Astrocyte (in vitro differentiated cells and primary cell): ENCODE measurements at regions not wholly inside any gene's neighbourhood (a gene's known extent, or its start where the extent isn't known, plus 50 kb on each side); places are given as distances from the start of the nearest gene placed in this dataset.
"Not testable (repeated sequence)": the region's sequence is repeated elsewhere in the genome, so short reads cannot be mapped to it uniquely, and the experiment has no call there.

Experiments used
- DNase-seq: peaks from one replicate; pipeline ENCODE4 v3.0.0-alpha.2; 2010; ENCODE audit warnings: low read depth
- FAIRE-seq: peaks from 2 replicates; lab custom pipeline; 2011; peaks lifted over from hg19 to GRCh38; lab: Jason Lieb, UNC
- H2AFZ ChIP-seq: 2 replicates; pipeline ENCODE4 v1.6.0; 2012; ENCODE audit warnings: low read depth, low read length, inconsistent platforms
- H3K27ac ChIP-seq: 2 replicates; pipeline ENCODE4 v1.5.1; 2011; ENCODE audit warnings: low read depth, low read length, inconsistent platforms
- H3K27me3 ChIP-seq: 2 replicates; pipeline ENCODE4 v1.6.0; 2011; ENCODE audit warnings: low read length, inconsistent platforms; ENCODE audit not compliant: insufficient read depth
- H3K36me3 ChIP-seq: 2 replicates; pipeline ENCODE4 v1.5.1; 2011; ENCODE audit warnings: low read length, inconsistent platforms; ENCODE audit not compliant: insufficient read depth
- H3K4me1 ChIP-seq: 2 replicates; pipeline ENCODE4 v1.5.1; 2011; ENCODE audit warnings: low read length, inconsistent platforms; ENCODE audit not compliant: insufficient read depth
- H3K4me2 ChIP-seq: 2 replicates; pipeline ENCODE4 v1.6.0; 2012; ENCODE audit warnings: low read length, inconsistent platforms
- H3K4me3 ChIP-seq: 2 replicates; pipeline ENCODE4 v1.5.1; 2011; ENCODE audit warnings: low read depth, mild to moderate bottlenecking, low read length, inconsistent platforms; ENCODE audit not compliant: insufficient read depth
- H3K79me2 ChIP-seq: 2 replicates; pipeline ENCODE4 v1.6.0; 2012; ENCODE audit warnings: mild to moderate bottlenecking, low read length, inconsistent platforms; ENCODE audit not compliant: insufficient read depth
- H3K9ac ChIP-seq: 2 replicates; pipeline ENCODE4 v1.6.0; 2012; ENCODE audit warnings: mild to moderate bottlenecking, low read length, inconsistent platforms
- H3K9me3 ChIP-seq: 2 replicates; pipeline ENCODE4 v1.5.1; 2012; ENCODE audit warnings: low read depth, mild to moderate bottlenecking, low read length, inconsistent platforms; ENCODE audit not compliant: insufficient read depth
- H4K20me1 ChIP-seq: 2 replicates; pipeline ENCODE4 v1.6.0; 2012; ENCODE audit warnings: low read length, inconsistent platforms; ENCODE audit not compliant: insufficient read depth
- H3K27ac Mint-ChIP-seq: one replicate; pipeline ENCODE4 v1.8.0; 2021; ENCODE audit warnings: mild to moderate bottlenecking, mixed read lengths; ENCODE audit not compliant: unreplicated experiment
- H3K27me3 Mint-ChIP-seq: one replicate; pipeline ENCODE4 v1.8.0; 2021; ENCODE audit warnings: low read depth, mixed read lengths; ENCODE audit not compliant: unreplicated experiment
- H3K36me3 Mint-ChIP-seq: one replicate; pipeline ENCODE4 v1.8.0; 2021; ENCODE audit warnings: low read depth, mixed read lengths; ENCODE audit not compliant: unreplicated experiment
- H3K4me1 Mint-ChIP-seq: one replicate; pipeline ENCODE4 v1.8.0; 2021; ENCODE audit warnings: low read depth, mixed read lengths; ENCODE audit not compliant: unreplicated experiment
- H3K4me3 Mint-ChIP-seq: one replicate; pipeline ENCODE4 v1.8.0; 2021; ENCODE audit warnings: mild to moderate bottlenecking, moderate library complexity, mixed read lengths; ENCODE audit not compliant: unreplicated experiment
- H3K9me3 Mint-ChIP-seq: one replicate; pipeline ENCODE4 v1.8.0; 2021; ENCODE audit warnings: mild to moderate bottlenecking, mixed read lengths; ENCODE audit not compliant: unreplicated experiment
- EZH2 ChIP-seq: IDR thresholded peaks from 2 replicates; pipeline ENCODE4 v1.6.1; 2012; ENCODE audit warnings: mild to moderate bottlenecking, low read length, inconsistent platforms; ENCODE audit not compliant: insufficient read depth
- TF ChIP-seq, protein P1 (sequence below): IDR thresholded peaks from 2 replicates; pipeline ENCODE4 v1.5.1; 2011; ENCODE audit warnings: low read depth, mild to moderate bottlenecking, inconsistent platforms, low read length, moderate library complexity; ENCODE audit not compliant: insufficient read depth

DNA sequence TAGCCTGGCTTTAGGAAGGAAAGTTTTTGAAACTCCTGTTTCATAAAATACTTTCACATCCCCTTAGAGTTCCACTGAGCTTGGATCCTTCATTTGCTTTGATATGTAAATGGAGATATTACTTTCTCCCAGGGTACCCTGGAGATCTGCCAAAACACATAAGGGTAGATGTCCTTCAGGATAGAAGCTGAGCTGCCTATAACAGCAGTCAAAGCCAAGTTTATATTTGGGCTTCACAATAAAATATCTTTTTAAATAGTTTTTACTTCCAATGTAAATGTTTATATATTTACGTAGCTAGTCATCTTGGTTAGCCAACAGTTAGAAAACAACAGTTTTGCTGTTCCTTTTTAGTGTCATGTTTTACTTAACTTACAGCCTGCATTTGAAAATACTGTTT, 742.3 kb upstream of the POU3F4 start:
- Histone ChIP-seq H3K36me3 (no peaks in the 10 kb centered on the region), H4K20me1 (no peaks in the 10 kb centered on the region), H3K9ac (no peak overlapping the region), H3K27me3 (no peaks in the 10 kb centered on the region), H3K4me1 (no peaks in the 10 kb centered on the region), H3K4me3 (no peak overlapping the region), H3K79me2 (no peaks in the 10 kb centered on the region), H2AFZ (no peak overlapping the region), H3K9me3 (no peaks in the 10 kb centered on the region), H3K4me2 (no peak overlapping the region), H3K27ac (no peak overlapping the region)
- H3K27me3 Mint-ChIP-seq: no peaks in the 10 kb centered on the region
- FAIRE-seq (peak; percentile 23), DNase-seq (no peak)
- H3K4me3 Mint-ChIP-seq: no peak overlapping the region
- H3K36me3 Mint-ChIP-seq: no peaks in the 10 kb centered on the region
- no peak overlapping the region for H3K27ac Mint-ChIP-seq
- no peaks in the 10 kb centered on the region for H3K4me1 Mint-ChIP-seq
- TF ChIP-seq EZH2: no peak
- TF ChIP-seq, protein P1, sequence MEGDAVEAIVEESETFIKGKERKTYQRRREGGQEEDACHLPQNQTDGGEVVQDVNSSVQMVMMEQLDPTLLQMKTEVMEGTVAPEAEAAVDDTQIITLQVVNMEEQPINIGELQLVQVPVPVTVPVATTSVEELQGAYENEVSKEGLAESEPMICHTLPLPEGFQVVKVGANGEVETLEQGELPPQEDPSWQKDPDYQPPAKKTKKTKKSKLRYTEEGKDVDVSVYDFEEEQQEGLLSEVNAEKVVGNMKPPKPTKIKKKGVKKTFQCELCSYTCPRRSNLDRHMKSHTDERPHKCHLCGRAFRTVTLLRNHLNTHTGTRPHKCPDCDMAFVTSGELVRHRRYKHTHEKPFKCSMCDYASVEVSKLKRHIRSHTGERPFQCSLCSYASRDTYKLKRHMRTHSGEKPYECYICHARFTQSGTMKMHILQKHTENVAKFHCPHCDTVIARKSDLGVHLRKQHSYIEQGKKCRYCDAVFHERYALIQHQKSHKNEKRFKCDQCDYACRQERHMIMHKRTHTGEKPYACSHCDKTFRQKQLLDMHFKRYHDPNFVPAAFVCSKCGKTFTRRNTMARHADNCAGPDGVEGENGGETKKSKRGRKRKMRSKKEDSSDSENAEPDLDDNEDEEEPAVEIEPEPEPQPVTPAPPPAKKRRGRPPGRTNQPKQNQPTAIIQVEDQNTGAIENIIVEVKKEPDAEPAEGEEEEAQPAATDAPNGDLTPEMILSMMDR: no peak
- peaks cover 6% of the 10 kb centered on the region for H3K9me3 Mint-ChIP-seq

DNA sequence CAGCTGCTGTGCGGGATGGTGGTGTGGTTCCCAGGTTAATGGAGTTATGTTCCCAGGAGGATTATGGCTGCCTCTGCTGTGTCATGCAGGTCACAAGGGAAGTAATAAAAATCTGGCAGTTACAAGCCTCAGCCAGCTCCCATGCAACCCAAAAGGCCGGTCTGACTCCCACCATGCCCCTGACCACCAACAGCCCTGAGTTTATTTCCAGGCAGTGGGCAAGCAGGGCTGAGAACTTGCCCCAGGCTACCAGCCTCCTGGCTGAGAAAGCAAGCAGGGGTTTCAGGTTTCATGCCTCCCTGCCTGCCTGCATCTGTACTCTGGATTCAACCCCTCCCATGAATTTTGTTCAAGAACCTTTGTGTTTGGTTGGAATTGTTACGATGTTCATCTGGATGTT, 732.7 kb upstream of the POU3F4 start:
- Histone ChIP-seq H3K4me1 (no peaks in the 10 kb centered on the region), H3K9me3 (no peaks in the 10 kb centered on the region), H2AFZ (no peak overlapping the region), H3K27me3 (no peaks in the 10 kb centered on the region), H4K20me1 (no peaks in the 10 kb centered on the region), H3K4me3 (no peak overlapping the region), H3K36me3 (no peaks in the 10 kb centered on the region), H3K79me2 (no peaks in the 10 kb centered on the region), H3K4me2 (no peak overlapping the region), H3K9ac (no peak overlapping the region), H3K27ac (no peak overlapping the region)
- no peak for FAIRE-seq
- Mint-ChIP-seq H3K27ac (no peak overlapping the region), H3K9me3 (peaks cover 7% of the 10 kb centered on the region), H3K4me1 (no peaks in the 10 kb centered on the region), H3K4me3 (no peak overlapping the region), H3K36me3 (no peaks in the 10 kb centered on the region), H3K27me3 (no peaks in the 10 kb centered on the region)
- TF ChIP-seq EZH2: no peak
- TF ChIP-seq, protein P1: no peak
- no peak for DNase-seq

DNA sequence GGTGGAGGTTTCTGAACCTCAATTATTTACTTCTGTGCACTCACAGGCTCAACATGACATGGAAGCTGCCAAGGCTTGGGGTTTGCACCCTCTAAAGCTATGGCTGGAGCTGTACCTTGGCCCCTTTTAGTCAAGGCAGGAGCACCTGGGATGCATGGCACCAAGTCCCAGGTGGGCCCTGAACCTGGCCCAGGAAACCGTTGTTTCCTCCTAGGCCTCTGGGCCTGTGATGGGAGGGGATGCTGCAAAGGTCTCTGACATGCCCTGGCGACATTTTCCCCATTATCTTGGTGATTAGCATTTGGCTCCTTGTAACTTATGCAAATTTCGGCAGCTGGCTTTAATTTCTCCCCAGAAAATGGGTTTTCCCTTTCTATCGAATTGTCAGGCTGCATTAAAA, 726.1 kb upstream of the POU3F4 start:
- no peak overlapping the region for H3K4me2 ChIP-seq
- DNase-seq: no peak
- no peaks in the 10 kb centered on the region for H3K27me3 ChIP-seq
- no peak overlapping the region for H3K27ac Mint-ChIP-seq
- H3K4me3 Mint-ChIP-seq: no peak overlapping the region
- peaks cover 2% of the 10 kb centered on the region for H3K9me3 Mint-ChIP-seq
- TF ChIP-seq EZH2: no peak
- TF ChIP-seq, protein P1: no peak
- no peaks in the 10 kb centered on the region for H3K36me3 ChIP-seq
- H3K4me3 ChIP-seq: no peak overlapping the region
- no peaks in the 10 kb centered on the region for H3K9me3 ChIP-seq
- H3K27me3 Mint-ChIP-seq: no peaks in the 10 kb centered on the region
- no peaks in the 10 kb centered on the region for H3K4me1 Mint-ChIP-seq
- no peaks in the 10 kb centered on the region for H3K4me1 ChIP-seq
- H3K36me3 Mint-ChIP-seq: no peaks in the 10 kb centered on the region
- H3K9ac ChIP-seq: no peak overlapping the region
- H3K79me2 ChIP-seq: no peaks in the 10 kb centered on the region
- no peak overlapping the region for H2AFZ ChIP-seq
- FAIRE-seq: no peak
- no peak overlapping the region for H3K27ac ChIP-seq
- no peaks in the 10 kb centered on the region for H4K20me1 ChIP-seq

DNA sequence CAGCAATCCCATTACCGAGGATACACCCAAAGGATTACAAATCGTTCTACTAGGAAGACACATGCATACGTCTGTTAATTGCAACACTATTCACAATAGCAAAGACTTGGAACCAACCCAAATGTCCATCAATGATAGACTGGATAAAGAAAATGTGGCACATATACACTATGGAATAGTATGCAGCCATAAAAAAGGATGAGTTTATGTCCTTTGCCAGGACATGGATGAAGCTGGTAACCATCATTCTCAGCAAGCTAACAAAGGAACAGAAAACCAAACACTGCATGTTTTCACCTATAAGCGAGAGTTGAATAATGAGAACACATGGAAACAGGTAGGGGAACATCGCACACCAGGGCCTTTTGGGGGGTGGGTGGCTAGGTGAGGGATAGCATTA, 695.2 kb upstream of the POU3F4 start:
- not testable (repeated sequence) for H3K4me1 ChIP-seq, H3K36me3 ChIP-seq, H3K4me3 Mint-ChIP-seq, H3K27ac Mint-ChIP-seq, H3K79me2 ChIP-seq, H3K9me3 ChIP-seq, H2AFZ ChIP-seq, H3K4me2 ChIP-seq, H3K36me3 Mint-ChIP-seq, FAIRE-seq, H3K4me3 ChIP-seq, H3K27ac ChIP-seq, H3K9ac ChIP-seq, H3K9me3 Mint-ChIP-seq, H3K27me3 ChIP-seq, DNase-seq, H4K20me1 ChIP-seq, H3K27me3 Mint-ChIP-seq
- peaks cover 13% of the 10 kb centered on the region for H3K4me1 Mint-ChIP-seq
